T-helper 17 cell (primary cell): ENCODE measurements at regions not wholly inside any gene's neighbourhood (a gene's known extent, or its start where the extent isn't known, plus 50 kb on each side); places are given as distances from the start of the nearest gene placed in this dataset.

ENCODE experiments used
- ATAC-seq: fragments of 150-1000 bp; cut with Tn5 transposase; 2 replicates; pipeline ENCODE4 v1.10.0; 2021; ENCODE audit warnings: mild to moderate bottlenecking, moderate library complexity
- DNase-seq, 3 donors: peaks; one replicate each; pipeline versions ENCODE4 v3.0.0 to v3.0.0-alpha.2; 2020 to 2021
- H3K9me3 ChIP-seq: one replicate; pipeline ENCODE4 v1.7.0; 2013; ENCODE audit warnings: low read length, mild to moderate bottlenecking; ENCODE audit not compliant: control insufficient read depth, poor library complexity, severe bottlenecking
- H3K27ac Mint-ChIP-seq: one replicate; pipeline ENCODE4 v1.8.0; 2022; ENCODE audit warnings: mild to moderate bottlenecking, moderate library complexity, mixed read lengths
- H3K27me3 Mint-ChIP-seq: one replicate; pipeline ENCODE4 v1.8.0; 2022; ENCODE audit warnings: mixed read lengths
- H3K36me3 Mint-ChIP-seq: one replicate; pipeline ENCODE4 v1.8.0; 2022; ENCODE audit warnings: low read depth, mixed read lengths
- H3K4me1 Mint-ChIP-seq: one replicate; pipeline ENCODE4 v1.8.0; 2022; ENCODE audit warnings: mild to moderate bottlenecking, mixed read lengths
- H3K4me3 Mint-ChIP-seq: one replicate; pipeline ENCODE4 v1.8.0; 2022; ENCODE audit warnings: mild to moderate bottlenecking, moderate library complexity, mixed read lengths

GRCh38 chr5:98986587-98986986 lies 57.8 kb upstream of the CHD1 start:
- H3K27me3 Mint-ChIP-seq, result peaks cover 10% of the 10 kb centered on the region
- ATAC-seq, result no peak
- peaks cover 5% of the 10 kb centered on the region for H3K4me1 Mint-ChIP-seq
- H3K9me3 ChIP-seq, result no peaks in the 10 kb centered on the region
- H3K27ac Mint-ChIP-seq, result no peak overlapping the region
- no peak overlapping the region for H3K4me3 Mint-ChIP-seq
- DNase-seq, result no peak
- no peaks in the 10 kb centered on the region for H3K36me3 Mint-ChIP-seq

- Mint-ChIP-seq H3K27me3 (peaks cover 10% of the 10 kb centered on the region), H3K4me3 (no peak overlapping the region), H3K4me1 (peaks cover 5% of the 10 kb centered on the region), H3K36me3 (no peaks in the 10 kb centered on the region), H3K27ac (no peak overlapping the region)
- no peaks in the 10 kb centered on the region for H3K9me3 ChIP-seq
- DNase-seq (no peak), ATAC-seq (no peak)
Measured at GRCh38 chr5:98982880-98983279, 54.1 kb upstream of the CHD1 start.
